GM12873 (cell line): ENCODE measurements at regions not wholly inside any gene's neighbourhood (a gene's known extent, or its start where the extent isn't known, plus 50 kb on each side); places are given as distances from the start of the nearest gene placed in this dataset.

ENCODE experiments used
- CTCF ChIP-seq: IDR thresholded peaks from 2 replicates; pipeline ENCODE4 v1.5.1; 2012; ENCODE audit warnings: low read depth, mild to moderate bottlenecking, moderate library complexity, low read length, control low read depth; ENCODE audit not compliant: insufficient read depth; ENCODE audit errors: missing control alignments

GRCh38 chr12:14113031-14113430 is 131.6 kb upstream of the GRIN2B start:
- TF ChIP-seq CTCF, result no peak

GRCh38 chr12:14126692-14127091 is 145.3 kb upstream of the GRIN2B start:
- no peak for TF ChIP-seq CTCF

- no peak for TF ChIP-seq CTCF
Observed at GRCh38 chr12:14129611-14130195, 148.3 kb upstream of the GRIN2B start.

- no peak for TF ChIP-seq CTCF
Observed at GRCh38 chr12:14135996-14136395, 154.6 kb upstream of the GRIN2B start.

- TF ChIP-seq CTCF, result peak; percentile 52
Observed at GRCh38 chr12:14138495-14138894, 157.1 kb upstream of the GRIN2B start.

- TF ChIP-seq CTCF, result no peak
Observed at GRCh38 chr12:14148489-14149270, 167.3 kb upstream of the GRIN2B start.

- no peak for TF ChIP-seq CTCF
Observed at GRCh38 chr12:14153803-14154202, 172.4 kb upstream of the GRIN2B start.
